Gastrocnemius medialis (tissue), 4 donors: ENCODE measurements at regions not wholly inside any gene's neighbourhood (a gene's known extent, or its start where the extent isn't known, plus 50 kb on each side); places are given as distances from the start of the nearest gene placed in this dataset.

Experiments used
- CTCF ChIP-seq, 5 experiments: fragments of 450-650 bp in 3 of 5; fragments of 200-600 bp in 2 of 5; sonication (generic) in 2 of 5; IDR thresholded peaks in 4 of 5; conservative IDR thresholded peaks in 1 of 5; 1 replicate in 4 of 5; 2 replicates in 1 of 5; pipeline ENCODE4 v1.5.1; 2016 to 2019; ENCODE audit warnings: antibody characterized with exemption in 5 of 5, mild to moderate bottlenecking in 3 of 5, moderate library complexity in 3 of 5
- POLR2A ChIP-seq, 2 donors: fragments of 450-650 bp; IDR thresholded peaks; one replicate each; pipeline ENCODE4 v1.6.1; 2017; ENCODE audit warnings: antibody characterized with exemption in 2 of 2, mild to moderate bottlenecking in 2 of 2, moderate library complexity in 2 of 2

GRCh38 chr6:2375443-2375842 is 130.0 kb upstream of the GMDS start:
- TF ChIP-seq CTCF (IDR thresholded peaks at IDR 0.05 in 4 of 5, conservative IDR thresholded peaks at IDR 0.05 in 1 of 5): no peak
- no peak for TF ChIP-seq POLR2A (IDR thresholded peaks at IDR 0.05)
